Mesendoderm (in vitro differentiated cells): ENCODE measurements at regions not wholly inside any gene's neighbourhood (a gene's known extent, or its start where the extent isn't known, plus 50 kb on each side); places are given as distances from the start of the nearest gene placed in this dataset.

Source experiments
- DNase-seq: peaks from one replicate; pipeline ENCODE4 v3.0.0; 2013
- H2AK5ac ChIP-seq: 2 replicates; pipeline ENCODE4 v1.6.1; 2013; ENCODE audit warnings: low read length, inconsistent platforms
- H2BK120ac ChIP-seq: 2 replicates; pipeline ENCODE4 v1.6.1; 2013; ENCODE audit warnings: low read depth, mild to moderate bottlenecking, low read length, moderate library complexity, mixed read lengths
- H2BK15ac ChIP-seq: replicated peaks from 2 replicates; pipeline ENCODE4 v1.6.1; 2013; ENCODE audit warnings: low read depth, mild to moderate bottlenecking, moderate library complexity
- H2BK5ac ChIP-seq: 2 replicates; pipeline ENCODE4 v1.6.1; 2013; ENCODE audit warnings: low read length, inconsistent platforms
- H3K18ac ChIP-seq: 2 replicates; pipeline ENCODE4 v1.6.1; 2013; ENCODE audit warnings: mild to moderate bottlenecking, low read length, mixed read lengths
- H3K23ac ChIP-seq: one replicate; pipeline ENCODE4 v1.6.1; 2013; ENCODE audit warnings: low read length
- H3K27ac ChIP-seq: 2 replicates; pipeline ENCODE4 v1.5.1; 2013; ENCODE audit warnings: low read depth, mild to moderate bottlenecking, inconsistent platforms, low read length, moderate library complexity
- H3K27me3 ChIP-seq: 2 replicates; pipeline ENCODE4 v1.6.1; 2013; ENCODE audit warnings: low read length, control low read depth, mild to moderate bottlenecking, inconsistent platforms; ENCODE audit not compliant: insufficient read depth, poor library complexity
- H3K36me3 ChIP-seq: 2 replicates; pipeline ENCODE4 v1.6.1; 2013; ENCODE audit warnings: low read length, inconsistent platforms; ENCODE audit not compliant: control insufficient read depth, insufficient read depth
- H3K4ac ChIP-seq: one replicate; pipeline ENCODE4 v1.6.1; 2013; ENCODE audit warnings: low read depth, mild to moderate bottlenecking, low read length, moderate library complexity
- H3K4me1 ChIP-seq: 2 replicates; pipeline ENCODE4 v1.6.1; 2013; ENCODE audit warnings: low read depth, low read length, inconsistent platforms; ENCODE audit not compliant: control insufficient read depth
- H3K4me2 ChIP-seq: 2 replicates; pipeline ENCODE4 v1.6.1; 2013; ENCODE audit warnings: low read length
- H3K4me3 ChIP-seq: 2 replicates; pipeline ENCODE4 v1.5.1; 2013; ENCODE audit warnings: mild to moderate bottlenecking, low read length
- H3K56ac ChIP-seq: one replicate; pipeline ENCODE4 v1.6.1; 2013; ENCODE audit warnings: low read length
- H3K79me1 ChIP-seq: 2 replicates; pipeline ENCODE4 v1.6.1; 2013; ENCODE audit warnings: low read length, inconsistent platforms
- H3K79me2 ChIP-seq: 2 replicates; pipeline ENCODE4 v1.6.1; 2013; ENCODE audit warnings: mild to moderate bottlenecking, low read length; ENCODE audit not compliant: control insufficient read depth, insufficient read depth
- H3K9ac ChIP-seq: 2 replicates; pipeline ENCODE4 v1.6.1; 2013; ENCODE audit warnings: low read length, inconsistent platforms
- H4K5ac ChIP-seq: one replicate; pipeline ENCODE4 v1.6.1; 2013; ENCODE audit warnings: low read length
- H4K8ac ChIP-seq: one replicate; pipeline ENCODE4 v1.6.1; 2013; ENCODE audit warnings: low read depth, mild to moderate bottlenecking, control low read depth, low read length, moderate library complexity
- WGBS: extraction: QIAGEN DNeasy Blood & Tissue Kit; methylation state at CpG from one replicate; pipeline ENCODE4 v1.1.7; 2013; ENCODE audit warnings: low lambda C conversion rate, missing lambda C conversion rate; ENCODE audit not compliant: insufficient coverage; ENCODE audit errors: extremely low coverage; 5-methylcytosine and 5-hydroxymethylcytosine counted together

GRCh38 chr21:35911412-35912191 is 148.7 kb downstream of the SETD4 start:
- Histone ChIP-seq H3K36me3 (no peaks in the 10 kb centered on the region), H2BK120ac (no peak overlapping the region), H3K79me2 (no peaks in the 10 kb centered on the region), H3K4me3 (no peak overlapping the region), H3K27ac (no peak overlapping the region), H3K4ac (no peak overlapping the region), H4K5ac (no peak overlapping the region), H4K8ac (no peak overlapping the region), H2BK15ac (no peak overlapping the region), H3K4me2 (no peak overlapping the region), H3K56ac (no peak overlapping the region), H3K27me3 (no peaks in the 10 kb centered on the region), H3K23ac (no peak overlapping the region), H3K18ac (no peak overlapping the region), H2AK5ac (no peak overlapping the region), H3K4me1 (no peaks in the 10 kb centered on the region), H2BK5ac (no peak overlapping the region), H3K9ac (no peak overlapping the region), H3K79me1 (no peaks in the 10 kb centered on the region)
- WGBS = no CpG with 5 or more reads among the region's 4 CpGs
- DNase-seq = no peak

GRCh38 chr21:35909456-35910223 is 150.7 kb downstream of the SETD4 start:
- Histone ChIP-seq H3K4ac (no peak overlapping the region), H2BK120ac (no peak overlapping the region), H3K36me3 (no peaks in the 10 kb centered on the region), H3K23ac (no peak overlapping the region), H3K9ac (no peak overlapping the region), H3K56ac (no peak overlapping the region), H3K4me3 (no peak overlapping the region), H3K4me1 (no peaks in the 10 kb centered on the region), H3K18ac (no peak overlapping the region), H2BK15ac (no peak overlapping the region), H4K8ac (no peak overlapping the region), H3K27me3 (no peaks in the 10 kb centered on the region), H3K79me1 (no peaks in the 10 kb centered on the region), H2BK5ac (no peak overlapping the region), H3K79me2 (no peaks in the 10 kb centered on the region), H3K27ac (no peak overlapping the region), H3K4me2 (no peak overlapping the region), H4K5ac (no peak overlapping the region), H2AK5ac (no peak overlapping the region)
- WGBS = no CpG with 5 or more reads among the region's 1 CpG
- no peak for DNase-seq

- Histone ChIP-seq H3K27me3 (no peaks in the 10 kb centered on the region), H2BK15ac (no peak overlapping the region), H3K27ac (no peak overlapping the region), H3K36me3 (no peaks in the 10 kb centered on the region), H3K79me1 (no peaks in the 10 kb centered on the region), H4K5ac (no peak overlapping the region), H3K23ac (no peak overlapping the region), H3K4ac (no peak overlapping the region), H3K4me1 (no peaks in the 10 kb centered on the region), H2BK120ac (no peak overlapping the region), H2AK5ac (no peak overlapping the region), H3K4me3 (no peak overlapping the region), H3K56ac (no peak overlapping the region), H3K9ac (no peak overlapping the region), H4K8ac (no peak overlapping the region), H3K79me2 (no peaks in the 10 kb centered on the region), H3K4me2 (no peak overlapping the region), H2BK5ac (no peak overlapping the region), H3K18ac (no peak overlapping the region)
- no peak for DNase-seq
- WGBS = no CpG with 5 or more reads among the region's 5 CpGs
Observed at GRCh38 chr21:35908311-35909078, 151.8 kb downstream of the SETD4 start.

- H3K27ac ChIP-seq = no peak overlapping the region
- no peak overlapping the region for H3K4ac ChIP-seq
- no peak overlapping the region for H2BK120ac ChIP-seq
- no peak overlapping the region for H2BK5ac ChIP-seq
- no peak overlapping the region for H3K4me2 ChIP-seq
- H3K79me2 ChIP-seq = no peaks in the 10 kb centered on the region
- H3K36me3 ChIP-seq = no peaks in the 10 kb centered on the region
- no peak overlapping the region for H3K23ac ChIP-seq
- no peak overlapping the region for H3K18ac ChIP-seq
- no peak overlapping the region for H4K8ac ChIP-seq
- no peak overlapping the region for H2BK15ac ChIP-seq
- H4K5ac ChIP-seq = no peak overlapping the region
- DNase-seq = no peak
- no peaks in the 10 kb centered on the region for H3K4me1 ChIP-seq
- no peak overlapping the region for H2AK5ac ChIP-seq
- H3K4me3 ChIP-seq = no peak overlapping the region
- H3K79me1 ChIP-seq = no peaks in the 10 kb centered on the region
- H3K9ac ChIP-seq = no peak overlapping the region
- H3K56ac ChIP-seq = no peak overlapping the region
- no peaks in the 10 kb centered on the region for H3K27me3 ChIP-seq
Observed at GRCh38 chr21:35906586-35906985, 153.7 kb downstream of the SETD4 start.

- H3K18ac ChIP-seq = no peak overlapping the region
- no peaks in the 10 kb centered on the region for H3K79me1 ChIP-seq
- H3K4me3 ChIP-seq = no peak overlapping the region
- no peak overlapping the region for H4K5ac ChIP-seq
- H3K27ac ChIP-seq = no peak overlapping the region
- no peak overlapping the region for H2BK15ac ChIP-seq
- H3K27me3 ChIP-seq = no peaks in the 10 kb centered on the region
- no CpG with 5 or more reads among the region's 8 CpGs for WGBS
- no peak overlapping the region for H4K8ac ChIP-seq
- no peak overlapping the region for H3K4me2 ChIP-seq
- no peak overlapping the region for H3K4ac ChIP-seq
- no peaks in the 10 kb centered on the region for H3K79me2 ChIP-seq
- H3K23ac ChIP-seq = no peak overlapping the region
- no peak overlapping the region for H2BK5ac ChIP-seq
- no peak overlapping the region for H2AK5ac ChIP-seq
- H3K36me3 ChIP-seq = no peaks in the 10 kb centered on the region
- DNase-seq = no peak
- H3K56ac ChIP-seq = no peak overlapping the region
- no peak overlapping the region for H3K9ac ChIP-seq
- no peak overlapping the region for H2BK120ac ChIP-seq
- H3K4me1 ChIP-seq = no peaks in the 10 kb centered on the region
Observed at GRCh38 chr21:35905963-35906345, 154.4 kb downstream of the SETD4 start.
